ENCODE measurements at regions not wholly inside any gene's neighbourhood (a gene's known extent, or its start where the extent isn't known, plus 50 kb on each side); places are given as distances from the start of the nearest gene placed in this dataset.
A peak's percentile ranks its signal among the peaks of the same experiment; 100 is the strongest.

DNA sequence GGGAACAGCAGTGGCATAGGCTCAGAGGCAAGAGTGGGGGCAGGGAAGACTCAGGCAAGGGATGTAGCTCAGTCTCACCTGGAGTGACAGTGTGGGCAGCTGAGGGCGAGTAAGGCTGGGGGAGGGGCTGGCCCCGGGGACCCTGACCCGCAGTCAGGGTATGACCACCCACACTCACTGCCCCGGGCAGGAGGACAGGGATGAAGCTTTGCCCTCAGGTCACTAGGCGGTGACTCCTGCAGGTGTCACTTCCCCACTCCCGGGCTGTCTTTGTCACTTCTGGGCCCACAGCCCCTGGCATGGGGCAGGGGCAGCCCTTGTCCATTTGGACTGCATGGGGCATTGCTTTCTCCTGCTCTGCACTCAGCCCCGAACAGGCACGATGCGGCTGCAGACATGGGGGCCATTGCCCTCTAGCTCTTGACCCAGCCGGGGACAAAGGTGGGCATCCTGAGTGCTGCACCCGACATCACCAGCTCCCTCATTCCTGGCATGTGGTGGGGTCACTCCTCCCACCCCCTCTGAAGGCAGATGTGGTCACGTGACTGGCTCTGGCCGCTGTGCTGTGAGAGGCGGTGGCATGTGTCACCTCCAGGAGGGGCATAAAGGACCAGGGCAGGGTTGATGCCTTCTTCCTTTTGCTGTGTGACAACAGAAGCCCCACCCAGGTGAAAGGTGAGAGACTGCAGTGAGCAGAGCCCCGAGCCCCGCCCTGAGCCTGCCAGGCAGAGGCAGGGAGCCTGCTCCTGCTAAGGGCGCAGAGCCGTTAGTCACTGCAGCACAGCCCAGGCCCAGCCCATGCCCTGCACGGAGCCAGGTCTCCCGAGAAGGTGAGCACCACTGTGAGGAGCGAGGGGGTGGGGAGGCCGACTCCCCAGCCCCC lies 66.0 kb downstream of the MATN1 start:
- no peaks in the 10 kb centered on the region for H3K9me2 ChIP-seq (ENCODE audit: insufficient read depth)
- H3K4me2 ChIP-seq (ENCODE audit: low read length), result peak overlapping the region; percentile 58
- peak; percentile 80 for ATAC-seq
- peak; percentile 35 for DNase-seq (ENCODE audit: low read depth, low spot score)
- CTCF ChIA-PET, result no interaction called here
- H3K4me3 ChIP-seq (replicated peaks in 1 of 2; ENCODE audit: low read depth in 1 of 2, low read length in 2 of 2), result 0 out of 4 replicates have a peak overlapping the region, but pooled peaks of 1 of the 2 experiments have one; percentile 8
- H3K4me1 ChIP-seq (ENCODE audit: control insufficient read depth in 1 of 2, insufficient read depth in 2 of 2, low read length in 2 of 2), result peaks cover 16 to 43% of the 10 kb centered on the region in 2 experiments
- H3K9ac ChIP-seq (ENCODE audit: low read length), result no peak overlapping the region
- H3K9me3 ChIP-seq (ENCODE audit: control insufficient read depth in 1 of 2, insufficient read depth in 1 of 2, low read depth in 1 of 2, low read length in 2 of 2), result no peaks in the 10 kb centered on the region
- no peaks in the 10 kb centered on the region for H3K79me2 ChIP-seq (ENCODE audit: insufficient read depth, low read length)
- TF ChIP-seq POLR2A (IDR thresholded peaks at IDR 0.05; ENCODE audit: borderline replicate concordance, extremely low read depth, insufficient read depth, insufficient read length) (no peak), CEBPB (IDR thresholded peaks at IDR 0.05; ENCODE audit: low read depth) (no peak), FOSL1 (IDR thresholded peaks at IDR 0.05; ENCODE audit: low read depth) (no peak), EGR1 (IDR thresholded peaks at IDR 0.05; ENCODE audit: low read depth) (no peak), SRF (IDR thresholded peaks at IDR 0.05; ENCODE audit: low read depth) (no peak), ZNF274 (IDR thresholded peaks at IDR 0.05; ENCODE audit: low read depth, low read length) (no peak), ZFX (IDR thresholded peaks at IDR 0.05) (no peak), SIN3A (IDR thresholded peaks at IDR 0.05; ENCODE audit: low read depth) (no peak), RAD21 (IDR thresholded peaks at IDR 0.05; ENCODE audit: low read depth) (no peak)
- TF ChIP-seq, protein P1, sequence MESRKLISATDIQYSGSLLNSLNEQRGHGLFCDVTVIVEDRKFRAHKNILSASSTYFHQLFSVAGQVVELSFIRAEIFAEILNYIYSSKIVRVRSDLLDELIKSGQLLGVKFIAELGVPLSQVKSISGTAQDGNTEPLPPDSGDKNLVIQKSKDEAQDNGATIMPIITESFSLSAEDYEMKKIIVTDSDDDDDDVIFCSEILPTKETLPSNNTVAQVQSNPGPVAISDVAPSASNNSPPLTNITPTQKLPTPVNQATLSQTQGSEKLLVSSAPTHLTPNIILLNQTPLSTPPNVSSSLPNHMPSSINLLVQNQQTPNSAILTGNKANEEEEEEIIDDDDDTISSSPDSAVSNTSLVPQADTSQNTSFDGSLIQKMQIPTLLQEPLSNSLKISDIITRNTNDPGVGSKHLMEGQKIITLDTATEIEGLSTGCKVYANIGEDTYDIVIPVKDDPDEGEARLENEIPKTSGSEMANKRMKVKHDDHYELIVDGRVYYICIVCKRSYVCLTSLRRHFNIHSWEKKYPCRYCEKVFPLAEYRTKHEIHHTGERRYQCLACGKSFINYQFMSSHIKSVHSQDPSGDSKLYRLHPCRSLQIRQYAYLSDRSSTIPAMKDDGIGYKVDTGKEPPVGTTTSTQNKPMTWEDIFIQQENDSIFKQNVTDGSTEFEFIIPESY (IDR thresholded peaks at IDR 0.05; ENCODE audit: extremely low read depth, insufficient replicate concordance, low read length), result no peak
- intact Hi-C loops (cut with micrococcal nuclease), result no loop called here
- no peak overlapping the region; the same call in 1 of the 2 replicates for H3K27ac ChIP-seq (ENCODE audit: low read depth, low read length)
- RAD21 ChIA-PET (ENCODE audit: low non-redundant PET in 1 of 2, low total read pairs in 2 of 2, uncharacterized antibody in 2 of 2, unreplicated experiment in 2 of 2), result no interaction called here
- BruUV-seq (replicated peaks), result no TSS peak
- POLR2A ChIA-PET, result no interaction called here
- no peak overlapping the region for H2AFZ ChIP-seq (ENCODE audit: low read depth, low read length, poor library complexity, severe bottlenecking)
- H4K20me1 ChIP-seq (ENCODE audit: insufficient read depth), result no peaks in the 10 kb centered on the region
- H3K27me3 ChIP-seq (ENCODE audit: insufficient read depth, low read length), result no peaks in the 10 kb centered on the region
- no peaks in the 10 kb centered on the region for H3K36me3 ChIP-seq (ENCODE audit: control insufficient read depth in 1 of 2, insufficient read depth in 2 of 2, low read length in 2 of 2)

Measured in HCT116 (cell line).